ENCODE measurements at regions not wholly inside any gene's neighbourhood (a gene's known extent, or its start where the extent isn't known, plus 50 kb on each side); places are given as distances from the start of the nearest gene placed in this dataset.

- Histone ChIP-seq H4K20me1 (ENCODE audit: insufficient read depth) (no peaks in the 10 kb centered on the region), H3K4me3 (ENCODE audit: low read depth in 2 of 2, low read length in 1 of 2) (no peak overlapping the region), H3K9me2 (no peaks in the 10 kb centered on the region), H3K9me3 (no peaks in the 10 kb centered on the region), H3K4me1 (ENCODE audit: control insufficient read depth in 1 of 2, insufficient read depth in 2 of 2, low read depth in 1 of 2, low read length in 1 of 2) (no peaks in the 10 kb centered on the region), H3K9ac (no peak overlapping the region), H3K4me2 (no peak overlapping the region), H3F3A (replicated peaks; ENCODE audit: insufficient read depth) (no peaks in the 10 kb centered on the region), H3K36me3 (replicated peaks in 1 of 2; ENCODE audit: control insufficient read depth in 1 of 2, insufficient read depth in 2 of 2, low read length in 1 of 2) (no peaks in the 10 kb centered on the region), H3K79me2 (ENCODE audit: insufficient read depth) (no peaks in the 10 kb centered on the region), H3K27me3 (ENCODE audit: insufficient read depth) (no peaks in the 10 kb centered on the region), H3K27ac (ENCODE audit: low read depth in 2 of 2, low read length in 1 of 2) (no peak overlapping the region), H2AFZ (ENCODE audit: low read depth) (no peak overlapping the region)
- DNase-seq: no peak
- ChIA-PET CTCF (no interaction called here), POLR2A (no interaction called here)
- TF ChIP-seq ZBTB33 (IDR thresholded peaks at IDR 0.05; ENCODE audit: borderline replicate concordance, low read depth) (no peak), FOSL2 (IDR thresholded peaks at IDR 0.05; ENCODE audit: borderline replicate concordance, low read depth) (no peak), NRF1 (IDR thresholded peaks at IDR 0.05; ENCODE audit: low read depth, low read length) (no peak), JUND (IDR thresholded peaks at IDR 0.05) (no peak), RFX5 (IDR thresholded peaks at IDR 0.05; ENCODE audit: low read length) (no peak), MAX (IDR thresholded peaks at IDR 0.05; ENCODE audit: low read depth) (no peak), SIN3A (IDR thresholded peaks at IDR 0.05; ENCODE audit: borderline replicate concordance, low read depth, low read length) (no peak), EZH2phosphoT487 (IDR thresholded peaks at IDR 0.05; ENCODE audit: borderline replicate concordance, low read depth) (no peak), CHD2 (IDR thresholded peaks at IDR 0.05; ENCODE audit: low read length, partially characterized antibody) (no peak), TEAD4 (IDR thresholded peaks at IDR 0.05; ENCODE audit: borderline replicate concordance, insufficient read depth) (no peak), IRF3 (IDR thresholded peaks at IDR 0.05; ENCODE audit: low read depth, low read length) (no peak), MEF2A (IDR thresholded peaks at IDR 0.05; ENCODE audit: borderline replicate concordance, low read depth) (no peak), TCF12 (IDR thresholded peaks at IDR 0.05) (no peak), CTCF (IDR thresholded peaks at IDR 0.05) (no peak), MXI1 (IDR thresholded peaks at IDR 0.05; ENCODE audit: low read depth, low read length) (no peak), EP300 (IDR thresholded peaks at IDR 0.05; ENCODE audit: borderline replicate concordance in 1 of 2, low read depth in 1 of 2, low read length in 1 of 2) (no peak), FOXM1 (IDR thresholded peaks at IDR 0.05; ENCODE audit: low read depth) (no peak), GATA2 (CRISPR knock-in tag; IDR thresholded peaks at IDR 0.05) (no peak)
- TF ChIP-seq, protein P1, sequence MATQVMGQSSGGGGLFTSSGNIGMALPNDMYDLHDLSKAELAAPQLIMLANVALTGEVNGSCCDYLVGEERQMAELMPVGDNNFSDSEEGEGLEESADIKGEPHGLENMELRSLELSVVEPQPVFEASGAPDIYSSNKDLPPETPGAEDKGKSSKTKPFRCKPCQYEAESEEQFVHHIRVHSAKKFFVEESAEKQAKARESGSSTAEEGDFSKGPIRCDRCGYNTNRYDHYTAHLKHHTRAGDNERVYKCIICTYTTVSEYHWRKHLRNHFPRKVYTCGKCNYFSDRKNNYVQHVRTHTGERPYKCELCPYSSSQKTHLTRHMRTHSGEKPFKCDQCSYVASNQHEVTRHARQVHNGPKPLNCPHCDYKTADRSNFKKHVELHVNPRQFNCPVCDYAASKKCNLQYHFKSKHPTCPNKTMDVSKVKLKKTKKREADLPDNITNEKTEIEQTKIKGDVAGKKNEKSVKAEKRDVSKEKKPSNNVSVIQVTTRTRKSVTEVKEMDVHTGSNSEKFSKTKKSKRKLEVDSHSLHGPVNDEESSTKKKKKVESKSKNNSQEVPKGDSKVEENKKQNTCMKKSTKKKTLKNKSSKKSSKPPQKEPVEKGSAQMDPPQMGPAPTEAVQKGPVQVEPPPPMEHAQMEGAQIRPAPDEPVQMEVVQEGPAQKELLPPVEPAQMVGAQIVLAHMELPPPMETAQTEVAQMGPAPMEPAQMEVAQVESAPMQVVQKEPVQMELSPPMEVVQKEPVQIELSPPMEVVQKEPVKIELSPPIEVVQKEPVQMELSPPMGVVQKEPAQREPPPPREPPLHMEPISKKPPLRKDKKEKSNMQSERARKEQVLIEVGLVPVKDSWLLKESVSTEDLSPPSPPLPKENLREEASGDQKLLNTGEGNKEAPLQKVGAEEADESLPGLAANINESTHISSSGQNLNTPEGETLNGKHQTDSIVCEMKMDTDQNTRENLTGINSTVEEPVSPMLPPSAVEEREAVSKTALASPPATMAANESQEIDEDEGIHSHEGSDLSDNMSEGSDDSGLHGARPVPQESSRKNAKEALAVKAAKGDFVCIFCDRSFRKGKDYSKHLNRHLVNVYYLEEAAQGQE (IDR thresholded peaks at IDR 0.05; ENCODE audit: low read depth, low read length): no peak
- WGBS (ENCODE audit: low lambda C conversion rate): 50% methylated on average over 2 of the region's 2 CpGs
Observed at GRCh38 chr2:65778137-65778536, 345.7 kb upstream of the SPRED2 start.
